HepG2 (cell line): ENCODE measurements at regions not wholly inside any gene's neighbourhood (a gene's known extent, or its start where the extent isn't known, plus 50 kb on each side); places are given as distances from the start of the nearest gene placed in this dataset.
A peak's percentile ranks its signal among the peaks of the same experiment; 100 is the strongest.

Experiments used
- ATAC-seq: fragments of 200-7000 bp; cut with Tn5 transposase; 3 replicates; pipeline ENCODE4 v1.9.1; 2020; ENCODE audit warnings: mild to moderate bottlenecking, moderate library complexity
- BruUV-seq: library from RNA; stranded (reverse); fragments of 400-500 nt; replicated peaks from 2 replicates; lab custom pipeline; 2021; lab: Mats Ljungman, UMichigan
- CTCF ChIA-PET: fragments of 300-600 bp; formaldehyde crosslinking; extraction: SDS; loops from one replicate; lab custom pipeline; 2021; ENCODE audit warnings: low total read pairs, inconsistent platforms, low intra/inter-chr PET ratio; lab: Yijun Ruan, JAX
- POLR2A ChIA-PET: fragments of 350-600 bp; sonication (Branson Sonifier 250); formaldehyde crosslinking; loops from one replicate; lab custom pipeline; 2020; ENCODE audit warnings: antibody characterized with exemption, inconsistent platforms; lab: Yijun Ruan, JAX
- DNase-seq: peaks from one replicate; pipeline ENCODE4 v3.0.0-alpha.2; 2015; ENCODE audit warnings: low spot score
- FAIRE-seq: peaks from 3 replicates; lab custom pipeline; 2011; peaks lifted over from hg19 to GRCh38; lab: Jason Lieb, UNC
- H2AFZ ChIP-seq: one replicate; pipeline ENCODE4 v1.6.1; 2011; ENCODE audit warnings: low read length, inconsistent platforms
- H3K27ac ChIP-seq: fragments of 300-600 bp; 3 replicates; pipeline ENCODE4 v1.8.0; 2011; ENCODE audit warnings: mixed run types, mild to moderate bottlenecking, mixed read lengths, low read length, inconsistent platforms; ENCODE audit not compliant: insufficient read depth; ENCODE audit errors: extremely low read length
- H3K27me3 ChIP-seq, 2 experiments: fragments of 200-600 bp in 1 of 2; 2 replicates in 1 of 2; 3 replicates in 1 of 2; pipeline versions ENCODE4 v1.6.0 to v1.8.0; 2011; ENCODE audit warnings: low read length in 2 of 2, mild to moderate bottlenecking in 2 of 2, moderate library complexity in 2 of 2, inconsistent platforms in 1 of 2; ENCODE audit not compliant: insufficient read depth in 2 of 2, control insufficient read depth in 1 of 2
- H3K36me3 ChIP-seq, 2 experiments: fragments of 200-600 bp in 1 of 2; replicated peaks in 1 of 2; 2 replicates in 1 of 2; 3 replicates in 1 of 2; pipeline versions ENCODE4 v1.5.1 to v1.8.0; 2011; ENCODE audit warnings: low read length in 2 of 2, inconsistent platforms in 1 of 2; ENCODE audit not compliant: insufficient read depth in 2 of 2, control insufficient read depth in 1 of 2
- H3K4me1 ChIP-seq: 2 replicates; pipeline ENCODE4 v1.5.1; 2012; ENCODE audit warnings: low read length, inconsistent platforms; ENCODE audit not compliant: insufficient read depth
- H3K4me2 ChIP-seq: 2 replicates; pipeline ENCODE4 v1.6.0; 2011; ENCODE audit warnings: low read depth, low read length, inconsistent platforms
- H3K4me3 ChIP-seq, 3 experiments: fragments of 200-600 bp in 1 of 3; sonication (generic), shearing (Covaris generic) in 1 of 3; replicated peaks in 1 of 3; 2 replicates each; pipeline ENCODE4 v1.5.1; 2011 to 2016; ENCODE audit warnings: low read length in 3 of 3, inconsistent platforms in 2 of 3, low read depth in 2 of 3, mild to moderate bottlenecking in 2 of 3, control low read depth in 1 of 3, mixed read lengths in 1 of 3; ENCODE audit not compliant: insufficient read depth in 1 of 3
- H3K79me2 ChIP-seq: one replicate; pipeline ENCODE4 v1.6.1; 2011; ENCODE audit warnings: low read length, inconsistent platforms; ENCODE audit not compliant: insufficient read depth
- H3K9ac ChIP-seq: 2 replicates; pipeline ENCODE4 v1.6.0; 2011; ENCODE audit warnings: mild to moderate bottlenecking, low read depth, low read length, inconsistent platforms; ENCODE audit not compliant: insufficient read depth
- H3K9me3 ChIP-seq: 2 replicates; pipeline ENCODE4 v1.5.1; 2012; ENCODE audit warnings: mild to moderate bottlenecking, low read length
- H4K20me1 ChIP-seq: 2 replicates; pipeline ENCODE4 v1.6.0; 2011; ENCODE audit warnings: inconsistent platforms, mild to moderate bottlenecking, low read length, moderate library complexity; ENCODE audit not compliant: insufficient read depth
- HCFC1 ChIP-seq: fragments of 150-350 bp; IDR thresholded peaks from 2 replicates; pipeline ENCODE4 v1.6.1; 2014; ENCODE audit warnings: low read depth, low read length
- HNRNPK ChIP-seq: fragments of 200-400 bp; formaldehyde crosslinking; IDR thresholded peaks from 2 replicates; pipeline ENCODE4 v1.6.1; 2018; ENCODE audit warnings: low read length, low read depth, moderate library complexity, mild to moderate bottlenecking; ENCODE audit not compliant: poor library complexity, severe bottlenecking
- HNRNPL ChIP-seq: fragments of 200-400 bp; formaldehyde crosslinking; IDR thresholded peaks from 2 replicates; pipeline ENCODE4 v1.6.1; 2017; ENCODE audit warnings: mild to moderate bottlenecking, low read depth, low read length
- RXRA ChIP-seq: sonication (generic); formaldehyde crosslinking; IDR thresholded peaks from 2 replicates; pipeline ENCODE4 v1.5.1; 2020; ENCODE audit warnings: missing genetic modification reagents
- SP140L ChIP-seq: sonication (generic); formaldehyde crosslinking; IDR thresholded peaks from 2 replicates; pipeline ENCODE4 v1.4.0; 2020; ENCODE audit warnings: missing genetic modification reagents, borderline replicate concordance
- TMF1 ChIP-seq: sonication (generic); formaldehyde crosslinking; IDR thresholded peaks from 2 replicates; pipeline ENCODE4 v1.8.1; 2022; ENCODE audit warnings: low read depth, missing genetic modification reagents
- ZMYM2 ChIP-seq: sonication (generic); formaldehyde crosslinking; IDR thresholded peaks from 2 replicates; pipeline ENCODE4 v1.8.0; 2022; ENCODE audit warnings: mild to moderate bottlenecking, missing genetic modification reagents
- ZNF431 ChIP-seq: sonication (generic); formaldehyde crosslinking; IDR thresholded peaks from 2 replicates; pipeline ENCODE4 v1.9.0; 2022; ENCODE audit warnings: missing genetic modification reagents, low read depth, mild to moderate bottlenecking, borderline replicate concordance
- ZNF652 ChIP-seq: IDR thresholded peaks from 2 replicates; pipeline ENCODE4 v1.6.1; 2016; ENCODE audit warnings: low read depth, borderline replicate concordance
- ZNF660 ChIP-seq: sonication (generic); formaldehyde crosslinking; IDR thresholded peaks from 2 replicates; pipeline ENCODE4 v1.5.1; 2020; ENCODE audit warnings: mild to moderate bottlenecking, low read depth, missing genetic modification reagents, borderline replicate concordance
- ZNF761 ChIP-seq: sonication (generic); formaldehyde crosslinking; conservative IDR thresholded peaks from 2 replicates; pipeline ENCODE4 v1.4.0; 2020; ENCODE audit warnings: mild to moderate bottlenecking, missing genetic modification reagents
- WGBS: methylation state at CpG from one replicate; pipeline ENCODE4 v1.1.6; 2017; ENCODE audit warnings: low lambda C conversion rate; 5-methylcytosine and 5-hydroxymethylcytosine counted together
- in situ Hi-C: cut with HindIII; loops from 2 replicates; pipeline ENCODE4 v1.10.0; 2017; ENCODE audit warnings: low pct_unique_long_range_greater_than_20kb; ENCODE audit not compliant: extremely low pct_ligation_motif_present
- intact Hi-C: fragments of 100-400 bp; cut with micrococcal nuclease; formaldehyde crosslinking; loops from one replicate; pipeline ENCODE4 v1.10.0; 2022; ENCODE audit not compliant: unreplicated experiment
- TF ChIP-seq, protein P1 (sequence below): sonication (generic); formaldehyde crosslinking; conservative IDR thresholded peaks from 2 replicates; pipeline ENCODE4 v1.8.0; 2022; ENCODE audit warnings: missing genetic modification reagents
- TF ChIP-seq, protein P2 (sequence below): sonication (generic); formaldehyde crosslinking; IDR thresholded peaks from 2 replicates; pipeline ENCODE4 v1.5.1; 2020; ENCODE audit warnings: missing genetic modification reagents, mild to moderate bottlenecking, borderline replicate concordance
- TF ChIP-seq, protein P3 (sequence below): IDR thresholded peaks from 2 replicates; pipeline ENCODE4 v1.6.1; 2016; ENCODE audit warnings: missing compliant biosample characterization, missing genetic modification reagents, borderline replicate concordance

DNA sequence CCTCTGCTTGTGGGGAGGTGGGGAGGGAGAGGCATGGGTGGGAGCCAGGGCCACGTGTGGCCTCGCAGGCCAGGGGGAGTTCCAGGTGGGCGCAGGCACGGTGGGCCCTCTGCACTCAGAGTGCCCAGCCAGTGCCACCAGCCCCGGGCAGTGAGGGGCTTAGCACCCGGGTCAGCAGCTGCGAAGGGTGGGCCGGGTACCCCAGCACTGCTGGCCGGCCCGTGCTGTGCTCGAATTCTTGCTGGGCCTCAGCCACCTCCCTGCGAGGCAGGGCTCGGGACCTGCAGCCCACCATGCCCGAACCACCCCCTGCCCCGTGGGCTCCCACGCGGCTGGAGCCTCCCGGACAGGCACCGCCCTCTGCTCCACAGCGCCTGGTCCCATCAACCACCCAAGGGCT lies 1277.2 kb downstream of the JRKL start (continued):
- TF ChIP-seq HNRNPK: no peak

DNA sequence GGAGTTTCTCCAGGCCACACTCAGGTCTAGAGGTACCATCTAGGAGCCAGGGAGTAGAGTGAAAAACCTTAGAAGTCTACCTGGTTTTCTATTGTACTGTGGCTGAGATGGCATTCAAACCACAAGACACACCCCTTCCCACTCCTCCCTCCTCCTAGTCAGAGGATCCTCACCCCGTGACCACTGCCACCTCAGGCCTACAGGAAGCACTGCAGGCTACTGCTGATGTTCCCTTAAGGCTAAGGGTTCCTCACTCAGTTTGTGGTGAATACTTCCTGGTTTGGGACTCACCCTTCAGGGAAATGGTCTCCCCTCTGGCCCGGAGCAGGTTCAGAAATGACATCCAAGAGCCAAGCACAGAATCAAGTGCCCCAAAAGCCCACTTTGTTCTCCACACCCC lies 1293.9 kb downstream of the JRKL start:
- BruUV-seq: no TSS peak
- CTCF ChIA-PET: no interaction called here
- no peaks in the 10 kb centered on the region for H3K79me2 ChIP-seq

DNA sequence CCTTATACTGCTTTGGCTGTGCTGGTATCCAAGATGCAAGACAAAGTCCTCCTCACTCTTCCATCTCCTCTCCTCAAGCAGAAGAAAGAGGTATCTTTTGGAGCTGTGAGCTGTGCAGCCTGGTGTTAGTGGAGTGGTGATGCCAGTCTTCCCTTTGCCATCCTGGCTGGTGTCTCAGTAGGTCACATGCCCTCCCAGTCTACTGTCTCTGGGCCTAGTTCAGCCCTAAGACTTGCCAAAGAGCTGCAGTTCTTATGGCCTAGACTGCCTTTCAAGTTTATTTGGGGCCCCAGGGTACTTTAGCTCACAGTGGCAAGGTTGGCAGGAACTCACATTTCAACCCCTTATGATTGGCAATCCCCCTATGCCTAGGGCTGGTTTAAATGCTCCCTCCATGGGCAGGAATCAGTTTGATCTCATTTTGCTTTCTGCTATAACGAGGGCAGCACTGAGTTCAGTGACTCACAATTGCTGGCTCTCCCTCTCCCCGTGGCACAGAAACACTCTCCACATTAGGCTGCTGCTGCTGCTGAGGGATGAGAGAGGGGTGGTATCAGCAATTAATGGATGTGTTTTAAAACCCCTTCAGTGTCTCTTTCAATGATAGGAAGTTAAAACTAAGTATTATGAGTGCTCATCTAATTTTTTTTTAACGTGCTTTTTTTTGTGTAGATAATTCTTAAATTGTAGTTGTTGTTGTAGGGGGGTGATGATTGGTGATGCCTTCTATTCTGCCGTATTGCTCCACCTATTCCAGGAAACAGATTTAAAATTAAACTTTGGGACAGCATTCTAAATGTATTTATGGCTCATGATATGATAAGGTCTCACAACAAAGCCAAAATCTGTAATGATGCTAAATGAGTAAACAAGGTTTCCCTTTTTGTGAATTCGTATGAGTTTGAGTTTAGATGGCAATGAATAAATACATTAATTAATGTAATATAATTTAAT lies 1295.0 kb downstream of the JRKL start:
- H3K9ac ChIP-seq: no peak overlapping the region
- H3K36me3 ChIP-seq: no peaks in the 10 kb centered on the region
- no TSS peak for BruUV-seq
- no peaks in the 10 kb centered on the region for H3K4me1 ChIP-seq
- ChIA-PET POLR2A (no interaction called here), CTCF (no interaction called here)
- no peak overlapping the region for H3K4me3 ChIP-seq
- no peak overlapping the region for H2AFZ ChIP-seq
- 11% methylated on average over 4 of the region's 5 CpGs for WGBS
- FAIRE-seq: no peak
- H4K20me1 ChIP-seq: no peaks in the 10 kb centered on the region
- in situ Hi-C loops: no loop called here
- H3K4me2 ChIP-seq: no peak overlapping the region
- H3K27ac ChIP-seq: no peak overlapping the region
- ATAC-seq: no peak
- no peaks in the 10 kb centered on the region for H3K79me2 ChIP-seq
- peaks cover 28% of the 10 kb centered on the region; the same call in 1 of the 2 replicates for H3K9me3 ChIP-seq
- H3K27me3 ChIP-seq: no peaks in the 10 kb centered on the region
- intact Hi-C loops: no loop called here
- TF ChIP-seq, protein P1, sequence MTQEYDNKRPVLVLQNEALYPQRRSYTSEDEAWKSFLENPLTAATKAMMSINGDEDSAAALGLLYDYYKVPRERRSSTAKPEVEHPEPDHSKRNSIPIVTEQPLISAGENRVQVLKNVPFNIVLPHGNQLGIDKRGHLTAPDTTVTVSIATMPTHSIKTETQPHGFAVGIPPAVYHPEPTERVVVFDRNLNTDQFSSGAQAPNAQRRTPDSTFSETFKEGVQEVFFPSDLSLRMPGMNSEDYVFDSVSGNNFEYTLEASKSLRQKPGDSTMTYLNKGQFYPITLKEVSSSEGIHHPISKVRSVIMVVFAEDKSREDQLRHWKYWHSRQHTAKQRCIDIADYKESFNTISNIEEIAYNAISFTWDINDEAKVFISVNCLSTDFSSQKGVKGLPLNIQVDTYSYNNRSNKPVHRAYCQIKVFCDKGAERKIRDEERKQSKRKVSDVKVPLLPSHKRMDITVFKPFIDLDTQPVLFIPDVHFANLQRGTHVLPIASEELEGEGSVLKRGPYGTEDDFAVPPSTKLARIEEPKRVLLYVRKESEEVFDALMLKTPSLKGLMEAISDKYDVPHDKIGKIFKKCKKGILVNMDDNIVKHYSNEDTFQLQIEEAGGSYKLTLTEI (CRISPR knock-in tag): no peak
- no peak for TF ChIP-seq TMF1
- TF ChIP-seq HCFC1: no peak
- TF ChIP-seq, protein P2, sequence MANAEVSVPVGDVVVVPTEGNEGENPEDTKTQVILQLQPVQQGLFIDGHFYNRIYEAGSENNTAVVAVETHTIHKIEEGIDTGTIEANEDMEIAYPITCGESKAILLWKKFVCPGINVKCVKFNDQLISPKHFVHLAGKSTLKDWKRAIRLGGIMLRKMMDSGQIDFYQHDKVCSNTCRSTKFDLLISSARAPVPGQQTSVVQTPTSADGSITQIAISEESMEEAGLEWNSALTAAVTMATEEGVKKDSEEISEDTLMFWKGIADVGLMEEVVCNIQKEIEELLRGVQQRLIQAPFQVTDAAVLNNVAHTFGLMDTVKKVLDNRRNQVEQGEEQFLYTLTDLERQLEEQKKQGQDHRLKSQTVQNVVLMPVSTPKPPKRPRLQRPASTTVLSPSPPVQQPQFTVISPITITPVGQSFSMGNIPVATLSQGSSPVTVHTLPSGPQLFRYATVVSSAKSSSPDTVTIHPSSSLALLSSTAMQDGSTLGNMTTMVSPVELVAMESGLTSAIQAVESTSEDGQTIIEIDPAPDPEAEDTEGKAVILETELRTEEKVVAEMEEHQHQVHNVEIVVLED (CRISPR knock-in tag): no peak
- no peak for TF ChIP-seq SP140L (CRISPR knock-in tag)
- TF ChIP-seq, protein P3, sequence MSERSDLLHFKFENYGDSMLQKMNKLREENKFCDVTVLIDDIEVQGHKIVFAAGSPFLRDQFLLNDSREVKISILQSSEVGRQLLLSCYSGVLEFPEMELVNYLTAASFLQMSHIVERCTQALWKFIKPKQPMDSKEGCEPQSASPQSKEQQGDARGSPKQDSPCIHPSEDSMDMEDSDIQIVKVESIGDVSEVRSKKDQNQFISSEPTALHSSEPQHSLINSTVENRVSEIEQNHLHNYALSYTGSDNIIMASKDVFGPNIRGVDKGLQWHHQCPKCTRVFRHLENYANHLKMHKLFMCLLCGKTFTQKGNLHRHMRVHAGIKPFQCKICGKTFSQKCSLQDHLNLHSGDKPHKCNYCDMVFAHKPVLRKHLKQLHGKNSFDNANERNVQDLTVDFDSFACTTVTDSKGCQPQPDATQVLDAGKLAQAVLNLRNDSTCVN: no peak
- no peak for TF ChIP-seq ZNF761 (CRISPR knock-in tag)
- DNase-seq: no peak

More for the DNA sequence above, 1293.9 kb downstream of the JRKL start:
- no peak for TF ChIP-seq HNRNPL
- no peak for TF ChIP-seq ZMYM2 (CRISPR knock-in tag)
- TF ChIP-seq RXRA (CRISPR knock-in tag): no peak
- no peak for TF ChIP-seq ZNF431 (CRISPR knock-in tag)
- TF ChIP-seq ZNF652: no peak
- TF ChIP-seq ZNF660 (CRISPR knock-in tag): no peak
- Histone ChIP-seq H2AFZ (no peak overlapping the region), H3K4me2 (no peak overlapping the region), H3K36me3 (no peaks in the 10 kb centered on the region), H4K20me1 (no peaks in the 10 kb centered on the region), H3K4me1 (no peaks in the 10 kb centered on the region), H3K27me3 (no peaks in the 10 kb centered on the region), H3K9ac (no peak overlapping the region), H3K4me3 (no peak overlapping the region), H3K9me3 (peaks cover 35% of the 10 kb centered on the region), H3K27ac (no peak overlapping the region)
- ATAC-seq (peak; percentile 85), DNase-seq (peak; percentile 10), FAIRE-seq (no peak)
- in situ Hi-C loops (no loop called here), intact Hi-C loops (no loop called here)
- POLR2A ChIA-PET: no interaction called here
- WGBS: 8% methylated on average over 2 of the region's 2 CpGs
